GM18520 (cell line): ENCODE measurements at regions not wholly inside any gene's neighbourhood (a gene's known extent, or its start where the extent isn't known, plus 50 kb on each side); places are given as distances from the start of the nearest gene placed in this dataset.

Experiments used
- ATAC-seq: cut with Tn5 transposase; IDR thresholded peaks from one replicate; pipeline ENCODE4 v1.9.1; 2021; ENCODE audit not compliant: unreplicated experiment

DNA sequence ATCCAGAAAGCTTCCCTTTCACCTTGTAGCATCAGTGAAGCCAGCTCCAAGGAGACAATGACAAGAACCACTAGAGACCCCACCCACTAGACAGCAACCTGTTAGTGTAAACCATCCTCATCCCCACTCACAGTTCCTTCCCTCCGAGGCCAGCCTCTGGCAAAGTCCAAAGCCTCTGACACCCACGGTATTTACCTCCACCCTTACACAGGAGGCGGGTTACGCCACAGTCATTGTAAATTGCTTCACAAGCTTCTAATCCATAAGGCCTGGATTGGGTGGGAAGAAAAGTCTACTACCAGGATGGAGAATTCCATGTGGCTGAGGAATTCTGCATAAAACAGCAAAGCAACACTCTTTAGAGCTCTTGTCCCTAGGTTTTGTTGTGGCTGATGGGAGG lies 287.4 kb downstream of the BUD13 start:
- ATAC-seq: no peak

DNA sequence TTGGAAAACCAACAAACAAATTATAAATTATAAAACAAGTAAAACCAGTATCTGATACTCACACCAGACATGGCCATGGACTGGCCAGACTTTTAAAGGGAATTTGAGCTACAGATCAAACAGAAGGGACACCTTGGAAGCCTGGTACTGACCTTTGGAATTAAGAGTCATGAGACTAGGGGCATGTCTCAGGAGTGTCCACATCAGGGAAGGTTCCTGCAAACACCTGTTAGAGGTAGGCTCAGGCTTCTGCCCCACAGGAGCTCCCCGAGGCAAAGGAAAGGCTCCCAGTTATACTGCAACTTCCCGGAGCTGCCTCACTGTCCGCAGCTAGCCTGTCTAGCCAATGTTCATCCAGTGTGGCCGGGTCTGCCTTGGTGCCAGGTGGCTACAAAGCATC lies 290.1 kb downstream of the BUD13 start:
- no peak for ATAC-seq

DNA sequence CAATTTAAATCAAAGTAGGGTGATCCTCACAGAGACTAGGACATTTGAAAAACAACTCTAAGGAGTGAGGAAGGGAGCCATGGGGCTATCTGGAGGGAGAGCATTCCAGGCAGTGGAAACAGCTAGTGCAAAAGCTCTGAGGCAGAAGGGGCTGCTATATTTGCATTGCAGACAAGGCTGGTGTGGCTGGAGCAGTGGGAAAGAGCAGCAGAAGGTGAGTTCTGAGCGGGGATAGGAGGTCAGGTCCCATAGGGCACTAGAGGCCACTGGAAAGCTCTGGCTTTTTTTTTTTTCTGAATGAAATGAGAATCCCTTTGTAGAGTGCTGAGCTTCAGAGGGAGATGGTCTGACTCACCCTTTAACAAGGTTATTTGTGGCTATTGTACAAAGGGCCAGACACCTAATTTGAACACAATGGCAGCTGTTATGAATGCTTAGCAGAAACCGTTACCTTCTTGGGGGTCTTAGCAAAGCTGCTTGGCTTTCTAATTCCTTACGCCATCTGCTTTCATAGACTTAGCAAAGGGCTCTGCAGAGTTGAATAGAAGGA lies 291.6 kb downstream of the BUD13 start:
- no peak for ATAC-seq

DNA sequence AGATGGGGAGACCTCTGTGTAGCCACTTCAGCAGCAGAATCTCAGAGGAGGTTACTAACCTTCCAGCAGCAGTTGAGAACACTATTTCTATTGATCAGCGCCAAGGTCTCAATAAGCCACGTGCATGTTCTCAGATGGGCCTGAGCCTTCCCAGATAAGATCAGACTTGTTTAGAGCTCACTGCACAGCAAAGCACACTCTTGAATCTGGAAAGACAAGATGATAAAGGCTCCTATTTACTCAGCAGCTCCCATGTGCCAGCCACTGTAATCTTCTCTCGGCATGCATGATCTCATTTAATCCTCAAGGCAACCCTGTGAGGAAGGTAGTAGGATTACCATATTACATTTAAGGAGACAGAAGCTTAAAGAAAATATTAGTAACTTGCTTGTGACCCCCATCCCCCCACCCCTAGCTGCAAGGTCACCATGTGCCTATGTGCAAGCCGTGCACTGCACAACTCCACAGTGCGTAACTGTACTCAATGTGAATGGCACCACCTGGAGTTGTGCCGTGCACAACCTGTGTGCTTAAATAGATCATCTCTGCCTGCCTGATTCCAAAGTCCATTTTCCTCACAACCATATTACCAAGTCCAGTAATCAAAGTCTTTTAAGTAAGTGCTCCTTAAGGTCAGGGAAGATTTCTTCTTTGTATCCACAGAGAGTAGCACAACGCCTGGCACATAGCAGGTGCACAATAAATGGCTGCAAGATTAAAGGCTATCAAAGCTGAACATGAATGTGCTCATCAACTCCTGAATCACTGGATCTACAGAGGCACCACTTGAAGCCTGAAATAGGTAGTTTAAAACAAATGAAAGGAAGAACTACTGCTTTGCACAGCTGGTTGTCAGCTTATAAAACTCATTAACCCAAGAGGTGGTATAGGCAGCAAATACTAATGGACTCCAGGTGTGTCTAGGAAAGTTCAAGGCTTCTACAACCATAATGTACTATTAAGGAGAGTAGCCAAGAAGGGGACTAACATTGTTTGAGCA lies 293.8 kb downstream of the BUD13 start:
- ATAC-seq: no peak

DNA sequence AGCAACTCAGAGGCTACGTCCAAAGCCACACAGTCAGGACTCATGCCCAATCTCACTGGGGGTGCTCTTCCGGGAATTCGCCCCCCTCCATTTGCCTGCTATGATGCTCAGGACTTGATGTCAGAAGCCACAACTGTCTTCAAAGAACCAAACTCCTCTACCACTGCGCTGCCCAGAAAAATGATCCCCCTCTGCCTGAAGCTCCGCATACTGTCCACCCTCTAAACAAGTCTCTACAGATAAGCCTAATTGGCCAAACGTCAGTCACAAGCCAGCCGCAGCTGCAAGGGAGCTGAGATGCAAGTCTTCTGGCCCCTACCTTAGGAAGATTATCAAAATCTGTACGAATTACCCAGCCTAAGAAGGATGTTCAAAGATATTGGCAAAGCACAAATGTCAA lies 294.6 kb downstream of the BUD13 start:
- ATAC-seq: no peak

DNA sequence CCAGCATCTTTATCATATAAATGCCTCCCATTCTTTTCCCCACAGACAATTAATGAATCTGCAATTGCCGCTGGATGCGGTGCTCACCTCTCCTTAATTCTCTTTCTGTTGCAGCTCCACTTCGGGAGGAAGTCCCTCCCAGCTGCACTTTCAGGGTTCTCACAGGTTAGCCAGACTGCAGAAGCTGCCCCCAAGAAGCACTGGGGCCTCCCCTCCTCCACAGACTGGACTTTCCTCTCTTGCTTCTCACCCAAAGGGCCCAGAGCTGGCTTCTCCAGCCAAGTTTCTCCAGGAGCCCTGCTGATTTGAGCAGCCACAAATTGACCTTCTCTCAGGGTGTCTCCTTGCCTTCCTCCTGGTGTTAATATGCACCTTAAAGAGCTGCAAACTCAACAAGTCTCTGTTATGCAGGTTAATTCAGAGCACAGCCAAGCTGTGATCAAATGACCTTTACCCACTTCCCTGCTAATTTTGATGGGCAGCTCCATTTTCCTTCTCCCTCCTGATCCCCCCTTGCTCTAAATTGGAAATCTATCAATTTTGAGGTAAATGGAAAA lies 298.9 kb downstream of the BUD13 start:
- ATAC-seq: no peak

DNA sequence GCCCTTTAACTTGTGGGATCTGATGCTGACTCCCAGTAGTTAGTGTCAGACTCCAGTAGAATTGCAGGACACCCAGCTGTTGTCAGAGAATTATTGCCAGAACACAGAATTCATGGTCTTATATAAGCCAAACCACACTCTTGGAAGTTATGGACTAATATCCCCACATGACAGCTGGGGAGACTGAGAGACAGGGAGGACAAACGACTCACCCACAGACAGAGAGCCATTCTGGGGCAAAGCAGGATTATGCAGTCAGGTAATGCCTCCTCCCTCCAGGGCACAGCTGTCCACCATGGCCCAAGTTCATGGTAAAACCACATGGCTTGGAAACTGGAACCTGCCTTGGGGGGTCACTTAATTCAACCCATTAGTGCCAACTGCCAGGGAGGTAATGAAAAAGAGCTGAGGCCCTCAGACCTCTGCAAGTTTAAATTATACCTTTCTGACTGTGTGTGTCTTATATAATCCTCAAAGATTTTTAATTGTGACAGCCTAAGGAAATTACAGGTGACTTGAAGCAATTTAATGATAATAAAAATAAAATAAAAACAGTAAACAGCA lies 299.5 kb downstream of the BUD13 start:
- ATAC-seq: no peak

DNA sequence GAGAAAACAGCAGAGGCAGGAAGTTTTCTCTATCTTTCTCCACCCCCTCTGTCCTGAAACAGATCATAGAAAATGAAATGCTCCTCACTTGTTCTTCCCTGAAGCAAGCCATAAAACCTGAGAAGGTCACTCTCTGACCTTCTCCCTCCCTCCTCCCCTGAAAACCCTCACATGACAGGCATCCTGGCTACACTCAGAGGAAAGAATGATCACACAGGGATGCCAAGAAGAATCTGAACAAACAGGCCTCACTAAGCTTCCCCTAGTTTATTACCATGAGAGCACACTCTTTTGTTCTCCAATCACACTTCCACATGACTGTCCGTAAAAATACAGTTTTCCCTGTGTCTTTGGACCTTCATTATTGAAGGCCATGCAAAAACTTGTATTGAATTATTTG lies 300.1 kb downstream of the BUD13 start:
- ATAC-seq: no peak

DNA sequence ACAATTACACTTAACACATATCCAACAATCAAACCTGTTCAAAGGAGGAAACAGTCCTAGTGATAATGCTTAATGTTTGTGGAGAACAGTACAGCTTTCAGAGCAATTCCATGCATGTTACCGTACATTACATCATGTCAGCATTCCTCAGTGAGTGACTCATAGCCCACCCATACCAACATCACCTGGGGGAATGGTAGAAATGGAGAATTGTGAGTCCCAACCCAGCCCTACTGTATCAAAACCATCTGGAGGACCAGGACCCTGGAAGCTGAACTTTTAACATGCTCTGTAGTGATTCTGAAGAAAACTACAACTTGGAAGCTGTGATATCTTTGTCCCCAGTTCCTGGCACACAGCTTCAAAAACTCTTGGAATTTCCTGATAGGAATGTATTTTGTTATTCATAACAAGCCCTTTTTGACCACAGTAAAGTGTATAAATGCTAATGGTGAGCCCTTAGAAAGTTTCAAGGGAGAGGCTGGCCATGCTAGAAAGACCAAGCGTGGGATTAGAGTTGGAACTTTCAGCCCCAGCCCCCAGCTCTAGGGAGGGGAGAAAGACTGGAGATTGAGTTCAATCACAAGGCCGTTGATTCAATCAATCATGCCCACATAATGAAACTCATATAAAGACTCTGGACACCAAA lies 301.1 kb downstream of the BUD13 start:
- ATAC-seq: no peak

DNA sequence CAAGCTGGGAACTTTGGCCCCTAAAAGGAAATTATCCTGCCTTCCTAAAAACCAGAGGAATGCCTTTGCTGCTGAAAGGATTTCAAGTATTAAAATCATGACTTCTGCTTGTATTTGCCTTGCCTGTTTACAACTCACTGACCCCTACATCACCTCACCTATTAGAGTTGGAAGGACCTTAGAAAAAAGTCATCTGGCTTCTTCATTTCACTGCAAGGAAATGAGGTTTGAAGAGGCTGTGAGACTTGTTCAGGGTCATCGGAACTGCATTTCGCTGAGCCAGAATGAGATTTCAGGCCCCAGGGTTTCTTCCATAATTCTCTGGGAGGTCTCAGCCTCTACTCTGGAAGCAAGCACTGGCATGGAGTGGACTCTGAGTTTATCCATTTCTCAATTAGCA lies 304.1 kb downstream of the BUD13 start:
- ATAC-seq: no peak

DNA sequence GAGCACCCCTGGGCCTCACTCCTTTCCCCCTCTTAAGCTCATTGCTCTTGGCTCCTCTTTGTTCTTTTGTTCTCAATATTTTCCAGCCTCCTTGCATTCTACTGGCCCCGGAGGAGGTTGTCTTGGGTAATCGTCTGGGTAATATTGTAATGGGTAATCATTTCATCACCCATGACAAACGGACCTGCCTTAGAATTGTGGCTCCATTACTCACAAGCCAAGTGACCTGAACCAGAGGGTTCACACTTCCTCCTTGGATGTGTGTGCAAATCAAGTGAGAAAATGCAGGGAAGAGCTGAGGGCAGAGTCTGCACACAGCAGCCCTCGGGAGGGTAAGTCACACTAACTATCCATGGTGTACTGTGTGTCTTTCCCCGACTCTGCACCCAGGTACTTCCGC lies 305.0 kb downstream of the BUD13 start:
- no peak for ATAC-seq

DNA sequence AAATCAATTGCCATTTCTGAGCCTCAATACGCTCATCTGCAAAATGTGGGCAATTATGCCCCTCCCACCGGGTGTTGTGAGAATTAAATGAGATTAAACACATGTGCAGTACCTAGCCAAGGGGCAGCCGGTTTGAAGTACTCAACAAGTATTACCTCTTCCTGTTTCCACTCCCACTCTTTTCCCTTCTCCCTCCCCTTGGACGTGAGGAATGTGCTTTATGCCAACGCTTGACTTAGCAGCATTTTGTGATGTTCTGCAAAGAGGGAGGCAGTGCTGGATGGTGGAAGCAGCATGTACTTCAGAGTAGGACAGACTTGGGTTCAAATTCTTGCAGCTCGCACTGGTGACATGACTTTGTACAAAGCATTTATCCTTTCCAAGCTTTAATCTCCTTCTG lies 306.0 kb downstream of the BUD13 start:
- no peak for ATAC-seq

DNA sequence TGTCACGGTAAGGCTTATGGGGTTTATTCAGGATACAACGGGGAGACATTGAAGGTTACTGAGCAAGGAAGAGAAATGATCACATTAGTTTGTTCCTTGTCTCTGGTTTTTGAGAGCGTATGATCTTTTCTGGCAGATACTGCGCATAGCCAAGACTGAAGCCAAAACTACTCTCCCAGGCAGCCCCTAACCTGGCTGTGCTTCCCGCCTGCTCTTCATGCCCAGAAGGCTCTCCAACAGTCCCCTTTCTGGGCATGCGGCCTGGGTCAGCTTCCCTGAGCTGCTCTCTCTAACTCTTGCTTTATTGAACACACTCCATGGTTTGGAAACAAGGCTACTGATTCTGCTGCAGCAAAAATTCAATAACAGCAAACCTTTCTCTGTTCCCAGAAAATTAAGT lies 306.6 kb downstream of the BUD13 start:
- ATAC-seq: no peak

DNA sequence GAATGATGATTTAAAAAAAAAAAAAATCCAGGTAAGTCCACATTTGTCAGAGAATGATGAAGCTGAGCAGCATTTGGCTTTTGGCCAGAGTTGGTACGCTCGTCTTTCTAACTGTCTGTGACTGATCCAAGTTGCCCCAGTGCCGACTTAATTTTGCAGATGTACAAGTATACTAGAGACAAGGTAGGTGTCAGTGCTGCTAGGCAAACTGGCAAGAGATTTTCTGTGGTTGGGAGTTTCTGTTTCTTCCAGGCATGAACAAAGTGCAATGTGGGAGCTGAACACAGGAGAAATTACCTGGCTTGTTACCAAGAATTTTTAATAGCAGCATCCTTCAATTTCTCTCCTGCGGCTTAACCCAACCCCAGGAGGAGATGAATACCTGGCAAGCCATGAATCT lies 307.7 kb downstream of the BUD13 start:
- no peak for ATAC-seq

DNA sequence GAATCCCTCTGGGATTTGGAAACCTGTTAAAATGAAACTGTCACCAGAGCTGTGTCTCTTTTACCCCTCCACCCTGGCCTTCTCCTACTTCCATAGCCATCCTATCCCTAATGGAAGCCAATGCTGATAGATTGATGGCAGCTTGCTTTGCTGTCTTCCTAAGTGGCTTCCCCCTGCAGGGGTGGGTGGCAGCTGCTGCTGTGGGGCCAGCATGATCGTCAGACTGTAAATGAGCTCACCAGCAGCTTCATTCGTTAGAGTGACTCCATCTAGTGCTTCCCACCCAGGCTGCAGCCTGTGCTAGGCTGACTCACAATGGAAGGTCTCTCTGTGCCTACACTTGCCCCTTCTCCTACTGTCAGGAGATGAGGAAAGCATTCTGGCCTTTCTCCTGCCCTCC lies 311.0 kb downstream of the BUD13 start:
- ATAC-seq: no peak

DNA sequence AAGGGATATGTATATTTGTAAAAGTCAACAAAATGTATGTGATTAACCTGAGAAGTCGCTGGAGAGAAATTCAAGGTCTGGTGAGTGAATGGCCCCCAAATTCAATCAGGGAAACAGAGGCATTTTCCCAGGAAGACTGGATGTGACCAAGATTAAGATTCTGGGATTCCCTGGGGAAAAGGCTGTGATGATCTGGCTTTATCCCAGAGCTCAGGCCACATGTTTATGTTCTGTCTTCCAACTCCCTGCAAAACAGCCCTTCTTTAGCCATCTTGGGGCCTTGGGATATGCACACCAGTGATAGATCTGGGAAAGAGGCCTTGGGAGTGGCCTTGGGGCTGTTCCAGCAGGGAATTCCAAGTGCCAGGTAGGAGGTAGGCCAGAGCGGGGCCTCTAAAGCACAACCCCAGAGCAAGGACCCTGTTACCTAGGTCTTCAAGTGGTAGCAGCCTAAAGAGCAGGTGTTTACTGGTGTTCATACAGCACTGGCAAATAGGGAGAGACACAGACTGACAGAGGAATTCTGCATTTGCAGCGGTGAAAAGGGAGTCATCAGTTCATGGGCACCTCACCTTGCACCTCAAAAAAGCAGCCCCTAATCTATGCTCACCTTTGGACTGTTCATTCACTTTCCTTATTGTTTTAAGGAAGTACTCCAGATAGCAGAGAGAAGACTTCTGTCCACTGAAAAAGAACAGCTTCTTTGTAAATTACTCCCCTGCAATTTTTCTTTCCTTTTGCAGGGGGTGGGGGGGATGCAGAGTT lies 312.4 kb downstream of the BUD13 start:
- ATAC-seq: no peak

DNA sequence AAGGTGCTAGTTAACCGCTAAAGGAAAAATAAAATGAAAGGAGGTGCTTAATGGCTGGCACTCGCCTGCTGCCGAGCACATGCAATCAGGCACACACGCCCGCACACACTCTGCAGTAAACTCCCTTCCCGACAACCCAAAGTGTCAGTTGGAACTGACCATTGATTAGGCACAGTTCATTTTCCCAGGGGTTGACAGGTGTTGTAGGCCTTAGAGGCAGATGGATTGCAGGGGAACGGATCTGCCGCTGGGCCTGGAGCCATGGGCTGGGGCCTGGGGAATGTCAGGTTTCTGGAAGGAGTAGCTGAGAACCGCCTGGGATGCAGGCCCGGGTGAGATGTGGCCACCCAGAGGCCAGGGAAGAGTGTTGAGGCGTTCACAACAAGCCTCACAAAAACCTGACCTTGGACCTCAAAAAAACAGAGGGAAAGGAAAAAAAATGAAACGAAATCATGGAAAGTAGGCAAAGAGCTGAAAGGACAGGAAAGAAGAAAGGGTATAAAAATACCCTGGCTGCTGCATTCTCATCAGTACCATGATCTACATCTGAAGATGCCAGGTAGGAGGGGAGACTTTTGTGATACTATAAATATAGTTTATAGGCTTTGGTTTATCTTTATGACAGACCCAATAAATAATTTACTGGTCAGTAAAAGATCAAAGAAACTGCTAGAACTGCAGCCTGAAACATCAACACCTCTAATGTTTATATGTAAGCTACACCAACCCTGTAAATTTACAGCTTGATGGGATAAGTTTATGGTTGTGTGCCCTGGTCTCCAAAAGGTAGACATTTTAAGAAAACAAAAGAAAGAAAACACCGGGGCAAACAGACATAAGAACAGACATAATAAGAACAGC lies 313.4 kb downstream of the BUD13 start:
- no peak for ATAC-seq

DNA sequence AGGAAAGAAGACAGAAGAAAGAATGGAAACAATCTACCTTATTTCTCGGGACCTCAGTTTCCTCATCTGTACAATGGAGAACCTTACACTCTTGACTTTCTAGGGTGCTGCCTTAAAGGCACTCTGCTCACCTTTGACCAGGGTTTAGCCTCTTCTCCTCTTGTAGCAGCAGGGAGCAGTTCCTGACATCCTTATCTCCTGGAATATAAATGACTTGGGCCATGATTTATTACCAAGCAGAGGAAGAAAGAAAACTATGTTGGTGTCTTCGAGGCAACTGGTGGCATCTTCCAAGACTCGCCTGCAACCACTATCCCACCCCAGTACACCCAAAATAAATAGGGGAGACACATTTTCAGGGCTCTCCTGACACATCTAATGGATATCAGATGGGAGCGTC lies 314.2 kb downstream of the BUD13 start:
- no peak for ATAC-seq

DNA sequence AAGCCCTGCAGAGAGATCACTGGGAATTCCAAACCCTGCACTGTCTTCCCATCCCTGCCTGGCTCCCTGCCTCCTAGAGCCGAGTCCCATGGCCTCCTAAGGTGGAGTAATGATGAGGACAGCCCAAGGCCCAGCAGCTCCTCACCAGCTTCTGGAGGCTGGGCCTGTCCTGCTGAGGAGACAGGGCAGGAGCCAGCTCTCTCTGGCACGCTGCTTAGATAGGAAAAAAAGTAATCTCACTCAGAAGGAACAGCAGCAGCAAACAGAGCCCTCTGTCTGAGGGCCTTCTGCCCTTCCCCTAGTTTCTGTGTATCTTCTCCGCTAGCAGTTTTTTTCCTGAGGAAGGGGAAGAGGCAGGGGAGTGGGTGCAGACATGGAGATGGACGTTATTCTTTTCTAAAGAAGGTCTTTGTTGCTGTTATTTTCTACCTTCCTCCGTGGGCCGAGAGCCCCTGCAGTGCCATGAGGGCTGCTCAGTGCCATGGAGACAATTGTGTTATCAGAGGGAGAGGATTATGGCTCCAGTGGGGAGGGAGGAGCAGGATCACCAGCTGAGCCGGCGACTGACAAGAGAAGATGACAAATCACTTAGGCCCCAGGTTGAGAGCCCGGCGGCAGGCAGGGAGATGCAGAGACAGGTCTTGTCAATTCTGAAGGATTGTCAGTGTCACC lies 315.3 kb downstream of the BUD13 start:
- ATAC-seq: no peak
